NB4 (cell line): ENCODE measurements at regions not wholly inside any gene's neighbourhood (a gene's known extent, or its start where the extent isn't known, plus 50 kb on each side); places are given as distances from the start of the nearest gene placed in this dataset.

Experiments
- POLR2A ChIP-seq: IDR thresholded peaks from 2 replicates; pipeline ENCODE4 v1.6.1; 2011; ENCODE audit warnings: mild to moderate bottlenecking; ENCODE audit not compliant: insufficient read length; ENCODE audit errors: extremely low read depth
- TF ChIP-seq, protein P1 (sequence below): IDR thresholded peaks from one replicate; pipeline ENCODE4 v1.5.1; 2012; ENCODE audit warnings: low read depth, low read length

DNA sequence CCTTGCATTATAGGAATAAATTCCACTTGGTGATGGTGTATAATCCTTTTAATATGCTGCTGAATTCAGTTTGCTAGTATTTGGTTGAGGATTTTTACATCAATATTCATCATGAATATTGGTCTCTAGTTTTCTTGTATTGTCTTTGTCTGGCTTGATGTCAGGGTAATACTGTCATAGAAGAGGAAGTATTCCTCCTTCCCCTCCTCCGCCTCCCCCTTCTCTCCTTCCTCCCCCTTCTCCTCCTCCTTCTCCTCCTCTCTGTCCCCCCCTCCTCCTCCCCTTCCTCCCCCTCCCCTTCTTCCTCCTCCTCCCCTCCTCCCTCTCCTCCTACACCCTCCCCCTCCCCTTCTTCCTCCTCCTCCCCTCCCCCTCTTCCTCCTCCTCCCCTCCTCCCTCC, 65.8 kb downstream of the RGS12 start:
- TF ChIP-seq POLR2A, result no peak
- TF ChIP-seq, protein P1, sequence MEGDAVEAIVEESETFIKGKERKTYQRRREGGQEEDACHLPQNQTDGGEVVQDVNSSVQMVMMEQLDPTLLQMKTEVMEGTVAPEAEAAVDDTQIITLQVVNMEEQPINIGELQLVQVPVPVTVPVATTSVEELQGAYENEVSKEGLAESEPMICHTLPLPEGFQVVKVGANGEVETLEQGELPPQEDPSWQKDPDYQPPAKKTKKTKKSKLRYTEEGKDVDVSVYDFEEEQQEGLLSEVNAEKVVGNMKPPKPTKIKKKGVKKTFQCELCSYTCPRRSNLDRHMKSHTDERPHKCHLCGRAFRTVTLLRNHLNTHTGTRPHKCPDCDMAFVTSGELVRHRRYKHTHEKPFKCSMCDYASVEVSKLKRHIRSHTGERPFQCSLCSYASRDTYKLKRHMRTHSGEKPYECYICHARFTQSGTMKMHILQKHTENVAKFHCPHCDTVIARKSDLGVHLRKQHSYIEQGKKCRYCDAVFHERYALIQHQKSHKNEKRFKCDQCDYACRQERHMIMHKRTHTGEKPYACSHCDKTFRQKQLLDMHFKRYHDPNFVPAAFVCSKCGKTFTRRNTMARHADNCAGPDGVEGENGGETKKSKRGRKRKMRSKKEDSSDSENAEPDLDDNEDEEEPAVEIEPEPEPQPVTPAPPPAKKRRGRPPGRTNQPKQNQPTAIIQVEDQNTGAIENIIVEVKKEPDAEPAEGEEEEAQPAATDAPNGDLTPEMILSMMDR, result no peak
